Stomach (tissue), 4 donors: ENCODE measurements at regions not wholly inside any gene's neighbourhood (a gene's known extent, or its start where the extent isn't known, plus 50 kb on each side); places are given as distances from the start of the nearest gene placed in this dataset.

Source experiments
- CTCF ChIP-seq, 7 experiments: fragments of 450-650 bp in 4 of 7; fragments of 200-600 bp in 3 of 7; sonication (generic) in 3 of 7; IDR thresholded peaks; one replicate each; pipeline ENCODE4 v1.5.1; 2016 to 2019; ENCODE audit warnings: antibody characterized with exemption in 7 of 7, control low read depth in 2 of 7, mild to moderate bottlenecking in 1 of 7
- POLR2A ChIP-seq, 4 donors: fragments of 450-650 bp; IDR thresholded peaks; one replicate each; pipeline ENCODE4 v1.6.1; 2016; ENCODE audit warnings: antibody characterized with exemption in 4 of 4, control low read depth in 2 of 4, mild to moderate bottlenecking in 1 of 4, moderate library complexity in 1 of 4
- POLR2AphosphoS5 ChIP-seq, 3 donors: sonication (generic); formaldehyde crosslinking; IDR thresholded peaks; one replicate each; pipeline ENCODE4 v1.6.1; 2016; ENCODE audit warnings: antibody characterized with exemption in 3 of 3

GRCh38 chr1:240682859-240683242, 70.9 kb upstream of the GREM2 start:
- TF ChIP-seq CTCF (IDR thresholded peaks at IDR 0.05) (no peak), POLR2A (IDR thresholded peaks at IDR 0.05) (no peak), POLR2AphosphoS5 (IDR thresholded peaks at IDR 0.05) (no peak)
